GM12801 (cell line): ENCODE measurements at regions not wholly inside any gene's neighbourhood (a gene's known extent, or its start where the extent isn't known, plus 50 kb on each side); places are given as distances from the start of the nearest gene placed in this dataset.

Experiments used
- CTCF ChIP-seq: IDR thresholded peaks from one replicate; pipeline ENCODE4 v1.5.1; 2011; ENCODE audit warnings: control low read depth; ENCODE audit not compliant: insufficient read length; ENCODE audit errors: extremely low read depth

GRCh38 chr5:173736923-173737412, 120.5 kb upstream of the BOD1 start:
- no peak for TF ChIP-seq CTCF

GRCh38 chr5:173739741-173740140, 123.3 kb upstream of the BOD1 start:
- TF ChIP-seq CTCF = no peak

GRCh38 chr5:173740400-173740799, 124.0 kb upstream of the BOD1 start:
- TF ChIP-seq CTCF = no peak

- no peak for TF ChIP-seq CTCF
These were observed 124.6 kb upstream of the BOD1 start for GRCh38 chr5:173741087-173741486.

GRCh38 chr5:173741729-173742431, 125.4 kb upstream of the BOD1 start:
- no peak for TF ChIP-seq CTCF

- no peak for TF ChIP-seq CTCF
These were observed 126.0 kb upstream of the BOD1 start for GRCh38 chr5:173742432-173742816.

GRCh38 chr5:173743641-173744343, 127.3 kb upstream of the BOD1 start:
- TF ChIP-seq CTCF = no peak
